GM18861 (cell line): ENCODE measurements at regions not wholly inside any gene's neighbourhood (a gene's known extent, or its start where the extent isn't known, plus 50 kb on each side); places are given as distances from the start of the nearest gene placed in this dataset.

Experiments used
- ATAC-seq: cut with Tn5 transposase; IDR thresholded peaks from one replicate; pipeline ENCODE4 v1.9.1; 2021; ENCODE audit not compliant: unreplicated experiment

GRCh38 chr2:226403369-226403768 lies 396.3 kb downstream of the IRS1 start:
- no peak for ATAC-seq

- ATAC-seq: no peak
Measured at GRCh38 chr2:226399006-226399405, 400.6 kb downstream of the IRS1 start.

- ATAC-seq: no peak
Measured at GRCh38 chr2:226398580-226398979, 401.0 kb downstream of the IRS1 start.

GRCh38 chr2:226396541-226396940 lies 403.1 kb downstream of the IRS1 start:
- ATAC-seq: no peak

GRCh38 chr2:226387499-226387942 lies 412.1 kb downstream of the IRS1 start:
- ATAC-seq: no peak

GRCh38 chr2:226383461-226383860 lies 416.2 kb downstream of the IRS1 start:
- no peak for ATAC-seq

- ATAC-seq: no peak
Measured at GRCh38 chr2:226380679-226381078, 418.9 kb downstream of the IRS1 start.

GRCh38 chr2:226378753-226379705 lies 420.6 kb downstream of the IRS1 start:
- no peak for ATAC-seq

GRCh38 chr2:226376516-226377180 lies 423.0 kb downstream of the IRS1 start:
- ATAC-seq: no peak

GRCh38 chr2:226366920-226367319 lies 432.7 kb downstream of the IRS1 start:
- no peak for ATAC-seq

- ATAC-seq: no peak
Measured at GRCh38 chr2:226364217-226364616, 435.4 kb downstream of the IRS1 start.

GRCh38 chr2:226362980-226363379 lies 436.6 kb downstream of the IRS1 start:
- ATAC-seq: no peak

GRCh38 chr2:226360658-226361057 lies 439.0 kb downstream of the IRS1 start:
- no peak for ATAC-seq

- no peak for ATAC-seq
Measured at GRCh38 chr2:226358688-226359087, 440.9 kb downstream of the IRS1 start.

GRCh38 chr2:226357816-226358215 lies 441.8 kb downstream of the IRS1 start:
- ATAC-seq: no peak

- ATAC-seq: no peak
Measured at GRCh38 chr2:226355600-226355999, 444.0 kb downstream of the IRS1 start.

- no peak for ATAC-seq
Measured at GRCh38 chr2:226354434-226354833, 445.2 kb downstream of the IRS1 start.

GRCh38 chr2:226352941-226353560 lies 446.6 kb downstream of the IRS1 start:
- no peak for ATAC-seq

- ATAC-seq: no peak
Measured at GRCh38 chr2:226351711-226352110, 447.9 kb downstream of the IRS1 start.

- ATAC-seq: no peak
Measured at GRCh38 chr2:226339616-226340015, 460.0 kb downstream of the IRS1 start.

- no peak for ATAC-seq
Measured at GRCh38 chr2:226338825-226339224, 460.8 kb downstream of the IRS1 start.
